Skeletal muscle tissue (tissue), 3 donors: ENCODE measurements at regions not wholly inside any gene's neighbourhood (a gene's known extent, or its start where the extent isn't known, plus 50 kb on each side); places are given as distances from the start of the nearest gene placed in this dataset.
"Not testable (repeated sequence)": the region's sequence is repeated elsewhere in the genome, so short reads cannot be mapped to it uniquely, and the experiment has no call there.

Experiments used
- H3K27ac ChIP-seq: one replicate; pipeline ENCODE4 v1.7.0; 2013; ENCODE audit warnings: mild to moderate bottlenecking, low read depth, low read length, inconsistent platforms
- H3K27me3 ChIP-seq, 3 donors: one replicate each; pipeline ENCODE4 v1.7.0; 2013; ENCODE audit warnings: low read length in 3 of 3; ENCODE audit not compliant: control insufficient read depth in 3 of 3, insufficient read depth in 3 of 3
- H3K36me3 ChIP-seq, 3 donors: one replicate each; pipeline ENCODE4 v1.7.0; 2013; ENCODE audit warnings: low read length in 3 of 3; ENCODE audit not compliant: control insufficient read depth in 3 of 3, insufficient read depth in 3 of 3
- H3K4me1 ChIP-seq, 3 donors: one replicate each; pipeline ENCODE4 v1.7.0; 2013; ENCODE audit warnings: low read length in 3 of 3, mild to moderate bottlenecking in 3 of 3; ENCODE audit not compliant: control insufficient read depth in 3 of 3, insufficient read depth in 3 of 3
- H3K4me3 ChIP-seq, 3 donors: one replicate each; pipeline ENCODE4 v1.7.0; 2013; ENCODE audit warnings: low read length in 3 of 3
- H3K9ac ChIP-seq, 3 donors: one replicate each; pipeline ENCODE4 v1.7.0; 2013; ENCODE audit warnings: low read length in 3 of 3, mild to moderate bottlenecking in 3 of 3, moderate library complexity in 2 of 3, low read depth in 1 of 3
- H3K9me3 ChIP-seq, 3 donors: one replicate each; pipeline ENCODE4 v1.7.0; 2013; ENCODE audit warnings: low read length in 3 of 3; ENCODE audit not compliant: control insufficient read depth in 3 of 3
- donor health status: Osteomylitis.

- H3K9me3 ChIP-seq = no peaks in the 10 kb centered on the region
- H3K27ac ChIP-seq = no peak overlapping the region
- no peaks in the 10 kb centered on the region for H3K36me3 ChIP-seq
- no peak overlapping the region for H3K9ac ChIP-seq
- H3K4me1 ChIP-seq = no peaks in the 10 kb centered on the region
- no peak overlapping the region for H3K4me3 ChIP-seq
- H3K27me3 ChIP-seq = no peaks in the 10 kb centered on the region
Observed at GRCh38 chr10:33831591-33831990, 497.1 kb upstream of the NRP1 start.

- not testable (repeated sequence) for H3K4me1 ChIP-seq, H3K9me3 ChIP-seq, H3K9ac ChIP-seq, H3K27me3 ChIP-seq, H3K4me3 ChIP-seq, H3K36me3 ChIP-seq, H3K27ac ChIP-seq
Observed at GRCh38 chr10:33829899-33830298, 495.4 kb upstream of the NRP1 start.

- Histone ChIP-seq H3K9ac (no peak overlapping the region), H3K36me3 (no peaks in the 10 kb centered on the region), H3K9me3 (no peaks in the 10 kb centered on the region), H3K27ac (no peak overlapping the region), H3K27me3 (no peaks in the 10 kb centered on the region), H3K4me1 (no peaks in the 10 kb centered on the region), H3K4me3 (no peak overlapping the region)
Observed at GRCh38 chr10:33828592-33828991, 494.1 kb upstream of the NRP1 start.

GRCh38 chr10:33826186-33826585, 491.7 kb upstream of the NRP1 start:
- Histone ChIP-seq H3K36me3 (no peaks in the 10 kb centered on the region), H3K4me3 (no peak overlapping the region), H3K27ac (no peak overlapping the region), H3K4me1 (no peaks in the 10 kb centered on the region), H3K9ac (no peak overlapping the region), H3K9me3 (no peaks in the 10 kb centered on the region), H3K27me3 (no peaks in the 10 kb centered on the region)

- no peak overlapping the region for H3K27ac ChIP-seq
- peaks cover 0 to 2% (median 0%) of the 10 kb centered on the region in 3 donors for H3K4me1 ChIP-seq
- H3K9me3 ChIP-seq = no peaks in the 10 kb centered on the region
- H3K36me3 ChIP-seq = no peaks in the 10 kb centered on the region
- no peak overlapping the region for H3K4me3 ChIP-seq
- no peaks in the 10 kb centered on the region for H3K27me3 ChIP-seq
- H3K9ac ChIP-seq = no peak overlapping the region
Observed at GRCh38 chr10:33822774-33823173, 488.3 kb upstream of the NRP1 start.

- Histone ChIP-seq H3K9ac (no peak overlapping the region), H3K27me3 (no peaks in the 10 kb centered on the region), H3K4me1 (peaks cover 0 to 2% (median 0%) of the 10 kb centered on the region in 3 donors), H3K27ac (no peak overlapping the region), H3K36me3 (no peaks in the 10 kb centered on the region), H3K9me3 (no peaks in the 10 kb centered on the region), H3K4me3 (no peak overlapping the region)
Observed at GRCh38 chr10:33820531-33820930, 486.1 kb upstream of the NRP1 start.

GRCh38 chr10:33819206-33819605, 484.7 kb upstream of the NRP1 start:
- Histone ChIP-seq H3K9me3 (no peaks in the 10 kb centered on the region), H3K9ac (no peak overlapping the region), H3K36me3 (no peaks in the 10 kb centered on the region), H3K27me3 (no peaks in the 10 kb centered on the region), H3K4me3 (no peak overlapping the region), H3K27ac (no peak overlapping the region), H3K4me1 (peaks cover 0 to 2% (median 0%) of the 10 kb centered on the region in 3 donors)

GRCh38 chr10:33818343-33818742, 483.9 kb upstream of the NRP1 start:
- Histone ChIP-seq H3K9ac (no peak overlapping the region), H3K27me3 (no peaks in the 10 kb centered on the region), H3K9me3 (no peaks in the 10 kb centered on the region), H3K4me3 (no peak overlapping the region), H3K36me3 (no peaks in the 10 kb centered on the region), H3K27ac (no peak overlapping the region), H3K4me1 (peaks cover 0 to 2% (median 0%) of the 10 kb centered on the region in 3 donors)

GRCh38 chr10:33817605-33818004, 483.1 kb upstream of the NRP1 start:
- H3K4me3 ChIP-seq = no peak overlapping the region
- no peak overlapping the region for H3K27ac ChIP-seq
- no peaks in the 10 kb centered on the region for H3K27me3 ChIP-seq
- H3K36me3 ChIP-seq = no peaks in the 10 kb centered on the region
- H3K4me1 ChIP-seq = peaks cover 0 to 2% (median 0%) of the 10 kb centered on the region in 3 donors
- no peak overlapping the region for H3K9ac ChIP-seq
- H3K9me3 ChIP-seq = no peaks in the 10 kb centered on the region

GRCh38 chr10:33815776-33816175, 481.3 kb upstream of the NRP1 start:
- H3K9me3 ChIP-seq = no peaks in the 10 kb centered on the region
- no peaks in the 10 kb centered on the region for H3K36me3 ChIP-seq
- H3K4me3 ChIP-seq = no peak overlapping the region
- H3K9ac ChIP-seq = no peak overlapping the region
- H3K4me1 ChIP-seq = peaks cover 0 to 11% (median 4%) of the 10 kb centered on the region in 3 donors
- no peaks in the 10 kb centered on the region for H3K27me3 ChIP-seq
- H3K27ac ChIP-seq = no peak overlapping the region

GRCh38 chr10:33813871-33814270, 479.4 kb upstream of the NRP1 start:
- no peak overlapping the region for H3K27ac ChIP-seq
- H3K4me3 ChIP-seq = no peak overlapping the region
- peaks cover 6 to 20% (median 13%) of the 10 kb centered on the region in 3 donors for H3K4me1 ChIP-seq
- H3K36me3 ChIP-seq = no peaks in the 10 kb centered on the region
- no peaks in the 10 kb centered on the region for H3K9me3 ChIP-seq
- no peaks in the 10 kb centered on the region for H3K27me3 ChIP-seq
- no peak overlapping the region for H3K9ac ChIP-seq
